ENCODE measurements at regions not wholly inside any gene's neighbourhood (a gene's known extent, or its start where the extent isn't known, plus 50 kb on each side); places are given as distances from the start of the nearest gene placed in this dataset.

DNA sequence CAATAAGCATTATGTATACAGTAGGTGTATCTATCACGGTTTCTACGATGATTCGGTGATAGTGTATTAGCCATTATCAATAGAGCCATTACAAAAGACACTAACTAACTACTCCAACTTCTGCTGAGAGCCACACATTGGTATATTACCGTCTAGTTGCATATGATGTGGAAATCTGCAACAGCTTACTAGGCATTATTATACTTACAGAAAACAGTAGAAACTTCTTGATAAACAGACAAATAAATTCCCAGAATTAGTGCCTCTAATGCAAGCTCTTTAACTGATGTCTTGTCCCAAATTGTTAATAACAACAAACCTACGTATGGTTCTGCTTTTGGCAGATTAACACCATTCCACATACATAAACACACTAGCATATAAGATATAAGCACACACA, 1923.0 kb upstream of the PIK3C3 start:
- DNase-seq (ENCODE audit: low spot score), result no peak
- H3K4me1 ChIP-seq (ENCODE audit: insufficient read depth, low read length, poor library complexity, severe bottlenecking), result no peaks in the 10 kb centered on the region
- TF ChIP-seq, protein P1, sequence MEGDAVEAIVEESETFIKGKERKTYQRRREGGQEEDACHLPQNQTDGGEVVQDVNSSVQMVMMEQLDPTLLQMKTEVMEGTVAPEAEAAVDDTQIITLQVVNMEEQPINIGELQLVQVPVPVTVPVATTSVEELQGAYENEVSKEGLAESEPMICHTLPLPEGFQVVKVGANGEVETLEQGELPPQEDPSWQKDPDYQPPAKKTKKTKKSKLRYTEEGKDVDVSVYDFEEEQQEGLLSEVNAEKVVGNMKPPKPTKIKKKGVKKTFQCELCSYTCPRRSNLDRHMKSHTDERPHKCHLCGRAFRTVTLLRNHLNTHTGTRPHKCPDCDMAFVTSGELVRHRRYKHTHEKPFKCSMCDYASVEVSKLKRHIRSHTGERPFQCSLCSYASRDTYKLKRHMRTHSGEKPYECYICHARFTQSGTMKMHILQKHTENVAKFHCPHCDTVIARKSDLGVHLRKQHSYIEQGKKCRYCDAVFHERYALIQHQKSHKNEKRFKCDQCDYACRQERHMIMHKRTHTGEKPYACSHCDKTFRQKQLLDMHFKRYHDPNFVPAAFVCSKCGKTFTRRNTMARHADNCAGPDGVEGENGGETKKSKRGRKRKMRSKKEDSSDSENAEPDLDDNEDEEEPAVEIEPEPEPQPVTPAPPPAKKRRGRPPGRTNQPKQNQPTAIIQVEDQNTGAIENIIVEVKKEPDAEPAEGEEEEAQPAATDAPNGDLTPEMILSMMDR (conservative IDR thresholded peaks at IDR 0.05; ENCODE audit: low read length), result no peak
- TF ChIP-seq EZH2phosphoT487 (IDR thresholded peaks at IDR 0.05; ENCODE audit: borderline replicate concordance, low read depth, low read length), result no peak
- no TSS peak for BruUV-seq (replicated peaks)
- no peaks in the 10 kb centered on the region for H3K9me3 ChIP-seq (ENCODE audit: low read length)
- no peaks in the 10 kb centered on the region for H3K79me2 ChIP-seq (ENCODE audit: insufficient read depth, low read depth, low read length)
- H3K4me2 ChIP-seq (ENCODE audit: low read length), result no peak overlapping the region
- no peaks in the 10 kb centered on the region for H3K36me3 ChIP-seq (ENCODE audit: insufficient read depth, low read length)
- H4K20me1 ChIP-seq (ENCODE audit: insufficient read depth, low read length), result no peaks in the 10 kb centered on the region
- H3K9me2 ChIP-seq (ENCODE audit: insufficient read depth, low read length), result no peaks in the 10 kb centered on the region
- H3K4me3 ChIP-seq (ENCODE audit: low read depth, low read length, poor library complexity, severe bottlenecking), result no peak overlapping the region
- no peak overlapping the region for H2AFZ ChIP-seq (ENCODE audit: low read length)
- intact Hi-C loops (cut with micrococcal nuclease; ENCODE audit: unreplicated experiment), result no loop called here
- no peak overlapping the region for H3K27ac ChIP-seq (ENCODE audit: low read depth, low read length, poor library complexity, severe bottlenecking)
- POLR2A ChIA-PET, result no interaction called here
- CTCF ChIA-PET (ENCODE audit: unreplicated experiment), result no interaction called here

DNA sequence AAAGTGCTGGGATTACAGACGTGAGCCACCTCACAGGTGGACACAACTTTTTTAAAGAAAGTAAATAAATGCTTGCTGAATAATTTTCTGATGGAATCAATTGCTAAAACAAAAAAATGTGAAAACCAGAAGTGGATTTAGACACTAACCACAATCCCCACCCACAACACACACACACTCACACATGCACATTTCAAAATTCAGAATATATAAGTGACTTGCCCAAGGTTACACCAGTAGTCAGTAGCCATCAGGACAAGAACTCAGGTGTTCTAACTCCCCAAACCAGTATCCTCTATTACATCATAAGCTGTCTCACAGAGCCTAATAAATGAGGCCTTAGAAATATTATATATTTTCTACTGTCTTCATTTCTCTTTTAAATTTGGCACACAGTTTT, 1923.6 kb upstream of the PIK3C3 start:
- H3K9me3 ChIP-seq (ENCODE audit: low read length), result no peaks in the 10 kb centered on the region
- no peak for DNase-seq (ENCODE audit: low spot score)
- no peaks in the 10 kb centered on the region for H4K20me1 ChIP-seq (ENCODE audit: insufficient read depth, low read length)
- POLR2A ChIA-PET, result no interaction called here
- no peak overlapping the region for H3K4me3 ChIP-seq (ENCODE audit: low read depth, low read length, poor library complexity, severe bottlenecking)
- no peaks in the 10 kb centered on the region for H3K79me2 ChIP-seq (ENCODE audit: insufficient read depth, low read depth, low read length)
- no TSS peak for BruUV-seq (replicated peaks)
- H3K9me2 ChIP-seq (ENCODE audit: insufficient read depth, low read length), result no peaks in the 10 kb centered on the region
- no peak overlapping the region for H2AFZ ChIP-seq (ENCODE audit: low read length)
- H3K4me2 ChIP-seq (ENCODE audit: low read length), result no peak overlapping the region
- CTCF ChIA-PET (ENCODE audit: unreplicated experiment), result no interaction called here
- intact Hi-C loops (cut with micrococcal nuclease; ENCODE audit: unreplicated experiment), result no loop called here
- no peak for TF ChIP-seq EZH2phosphoT487 (IDR thresholded peaks at IDR 0.05; ENCODE audit: borderline replicate concordance, low read depth, low read length)
- no peaks in the 10 kb centered on the region for H3K4me1 ChIP-seq (ENCODE audit: insufficient read depth, low read length, poor library complexity, severe bottlenecking)
- H3K36me3 ChIP-seq (ENCODE audit: insufficient read depth, low read length), result no peaks in the 10 kb centered on the region
- no peak overlapping the region for H3K27ac ChIP-seq (ENCODE audit: low read depth, low read length, poor library complexity, severe bottlenecking)

DNA sequence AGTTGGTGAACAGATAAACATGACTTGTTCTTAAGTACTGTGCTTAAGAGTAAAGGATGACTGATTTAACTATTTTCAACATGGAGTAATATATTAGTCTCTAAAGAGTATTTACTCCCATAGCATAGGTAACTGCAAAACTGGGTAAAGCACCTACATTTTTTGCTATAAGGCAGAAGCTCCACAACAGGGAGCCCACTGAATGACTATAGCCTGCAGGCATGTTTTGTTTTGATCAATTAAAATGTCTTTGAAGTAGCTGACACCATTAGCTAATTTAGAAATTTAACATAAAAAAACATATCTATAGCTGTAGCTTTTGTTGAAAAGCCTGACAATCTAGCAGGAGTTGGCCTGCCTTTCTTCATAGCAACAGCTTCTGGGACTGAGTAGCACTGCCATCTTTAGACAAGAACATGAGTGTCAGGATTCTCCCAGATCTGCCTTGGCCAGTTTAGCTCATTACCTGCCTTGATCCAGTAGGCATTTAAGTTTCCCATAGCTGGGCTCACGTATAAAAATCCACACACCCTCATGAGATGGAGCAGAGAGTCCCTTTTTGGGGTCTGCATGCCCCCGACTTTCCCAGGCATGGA, 1935.1 kb upstream of the PIK3C3 start:
- Histone ChIP-seq H3K4me3 (ENCODE audit: low read depth, low read length, poor library complexity, severe bottlenecking) (no peak overlapping the region), H4K20me1 (ENCODE audit: insufficient read depth, low read length) (no peaks in the 10 kb centered on the region), H3K9me3 (ENCODE audit: low read length) (no peaks in the 10 kb centered on the region), H3K9me2 (ENCODE audit: insufficient read depth, low read length) (no peaks in the 10 kb centered on the region), H3K27ac (ENCODE audit: low read depth, low read length, poor library complexity, severe bottlenecking) (no peak overlapping the region), H2AFZ (ENCODE audit: low read length) (no peak overlapping the region), H3K4me1 (ENCODE audit: insufficient read depth, low read length, poor library complexity, severe bottlenecking) (no peaks in the 10 kb centered on the region), H3K36me3 (ENCODE audit: insufficient read depth, low read length) (no peaks in the 10 kb centered on the region), H3K79me2 (ENCODE audit: insufficient read depth, low read depth, low read length) (no peaks in the 10 kb centered on the region), H3K4me2 (ENCODE audit: low read length) (no peak overlapping the region)
- ChIA-PET CTCF (ENCODE audit: unreplicated experiment) (no interaction called here), POLR2A (interaction anchor here (0.5 to 0.6 kb wide), 2 partner anchors 104 to 945 kb away, joined by 3 read pairs; no protein-coding TSS in a partner anchor)
- DNase-seq (ENCODE audit: low spot score), result no peak
- intact Hi-C loops (cut with micrococcal nuclease; ENCODE audit: unreplicated experiment), result no loop called here
- no TSS peak for BruUV-seq (replicated peaks)
- TF ChIP-seq EZH2phosphoT487 (IDR thresholded peaks at IDR 0.05; ENCODE audit: borderline replicate concordance, low read depth, low read length), result no peak
- TF ChIP-seq, protein P1 (conservative IDR thresholded peaks at IDR 0.05; ENCODE audit: low read length), result no peak
